ENCODE measurements at regions not wholly inside any gene's neighbourhood (a gene's known extent, or its start where the extent isn't known, plus 50 kb on each side); places are given as distances from the start of the nearest gene placed in this dataset.

DNA sequence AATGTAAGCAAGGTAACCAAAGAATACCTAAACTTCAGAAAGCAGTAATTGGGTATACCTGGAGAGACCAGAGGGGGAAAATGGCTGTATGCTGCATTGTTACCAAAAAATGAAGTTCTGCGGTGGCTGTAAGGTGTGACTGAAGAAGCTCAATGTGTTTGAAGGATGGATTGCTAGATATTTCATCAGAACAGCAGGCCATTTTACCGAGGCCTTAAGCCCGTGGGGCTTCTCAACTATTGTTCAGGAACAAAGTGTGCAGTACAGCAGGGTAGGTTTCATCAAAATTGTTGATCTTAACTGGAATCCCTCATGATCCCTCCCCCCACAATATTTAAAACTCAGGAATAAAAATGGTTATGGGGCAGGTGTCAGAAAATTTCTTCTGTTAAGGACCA, 204.0 kb upstream of the GHITM start:
- no peak for DNase-seq (ENCODE audit: low read depth in 3 of 3)

DNA sequence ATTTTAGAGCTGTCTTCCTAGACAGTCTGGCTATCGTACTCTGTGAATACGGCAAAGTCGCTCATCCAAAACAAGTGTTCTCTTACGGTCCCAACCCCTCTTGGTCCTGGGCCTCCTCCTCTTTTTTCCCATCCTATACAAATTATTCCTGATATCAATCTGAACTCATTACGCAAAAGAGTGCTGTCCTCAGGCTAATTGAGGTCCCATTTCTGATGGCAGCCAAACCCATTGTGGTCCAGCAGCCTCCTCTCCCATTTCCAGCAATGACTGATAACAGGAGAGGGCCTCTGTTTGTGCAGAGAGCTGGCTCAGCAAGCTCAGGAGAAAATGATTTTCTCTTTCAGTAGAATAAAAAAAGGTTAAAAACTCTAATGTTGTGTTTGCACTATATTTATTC, 203.4 kb upstream of the GHITM start:
- DNase-seq (ENCODE audit: low read depth in 3 of 3) = no peak

DNA sequence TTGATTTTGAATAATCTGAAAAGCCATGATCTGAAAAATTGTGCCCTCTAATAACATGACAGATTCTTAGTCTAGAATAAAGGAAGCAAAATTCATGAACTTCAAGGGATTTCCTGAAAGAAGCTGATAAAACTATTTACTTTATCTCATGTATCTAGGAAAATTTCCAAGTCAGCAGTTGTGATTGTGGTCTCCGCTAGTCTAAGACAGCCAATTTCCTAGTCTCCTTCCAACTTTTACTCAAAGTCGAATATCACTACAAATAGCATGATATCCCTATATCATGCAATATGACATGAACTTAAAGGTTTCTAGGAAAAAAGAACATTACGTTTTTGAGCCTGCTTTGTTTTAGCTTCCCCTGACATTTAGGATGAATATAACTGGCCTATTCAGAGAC, 202.1 kb upstream of the GHITM start:
- no peak for DNase-seq (ENCODE audit: low read depth in 3 of 3)

GRCh38 chr10:83937826-83938225, 201.5 kb upstream of the GHITM start:
- no peak for DNase-seq (ENCODE audit: low read depth in 3 of 3)

DNA sequence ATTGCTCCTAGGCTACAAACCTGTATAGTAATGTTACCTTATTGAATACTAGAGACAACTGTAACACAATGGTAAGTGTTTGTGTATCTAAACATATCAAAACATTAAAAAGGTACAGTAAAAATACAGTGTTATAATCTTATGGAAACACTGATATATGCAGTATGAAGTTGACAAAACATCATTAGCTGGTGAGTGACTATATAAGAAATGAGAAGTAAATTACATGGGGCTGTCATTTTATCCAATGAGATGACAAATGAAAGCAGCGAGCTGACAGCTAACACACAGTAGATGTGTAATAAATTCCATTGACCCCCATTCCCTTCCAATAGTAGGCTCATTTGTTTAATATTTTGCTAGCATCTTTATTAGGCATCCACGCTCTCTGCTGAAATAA, 198.1 kb upstream of the GHITM start:
- DNase-seq (ENCODE audit: low read depth in 3 of 3) = no peak

GRCh38 chr10:83942410-83942809, 196.9 kb upstream of the GHITM start:
- DNase-seq (ENCODE audit: low read depth in 3 of 3) = no peak

DNA sequence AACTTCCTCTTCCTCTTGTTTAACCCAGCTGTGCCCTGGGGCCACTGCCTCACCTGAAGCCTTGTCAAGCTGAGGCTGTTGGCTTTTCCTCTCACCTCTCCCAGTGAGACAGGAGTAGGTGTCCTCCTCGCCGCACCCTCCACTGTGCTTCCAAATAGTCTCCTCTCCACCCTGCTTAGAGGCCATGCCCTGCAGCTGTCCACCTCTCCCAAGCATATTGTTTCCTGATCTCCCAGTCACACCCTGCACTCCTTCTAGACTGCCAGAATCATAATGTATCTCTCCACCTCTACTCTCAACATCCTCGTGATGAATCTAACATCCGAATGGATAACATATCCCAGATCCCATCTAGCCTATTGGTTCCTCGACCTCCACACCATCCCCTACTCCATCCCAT, 196.3 kb upstream of the GHITM start:
- DNase-seq (ENCODE audit: low read depth in 3 of 3) = no peak

DNA sequence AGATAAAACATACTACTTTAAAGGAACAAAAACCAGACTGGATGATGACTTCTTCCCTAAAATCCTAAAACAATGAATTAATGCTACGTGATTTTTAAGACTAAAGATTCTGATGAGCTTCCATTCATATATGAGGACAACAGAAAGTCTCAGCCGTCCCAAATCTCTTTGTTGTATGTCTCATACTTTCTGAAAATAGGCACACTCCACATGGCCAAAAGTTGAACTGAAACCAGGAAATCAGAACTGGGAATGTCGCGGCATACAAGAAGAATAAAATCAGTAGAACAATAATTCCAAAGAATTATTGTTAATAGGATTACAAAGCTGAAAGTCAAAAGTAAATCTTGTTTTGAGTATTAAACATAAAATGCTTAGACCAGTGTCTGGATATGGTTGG, 195.4 kb upstream of the GHITM start:
- DNase-seq (ENCODE audit: low read depth in 3 of 3) = no peak

GRCh38 chr10:83945982-83946718, 193.2 kb upstream of the GHITM start:
- no peak for DNase-seq (ENCODE audit: low read depth in 3 of 3)

DNA sequence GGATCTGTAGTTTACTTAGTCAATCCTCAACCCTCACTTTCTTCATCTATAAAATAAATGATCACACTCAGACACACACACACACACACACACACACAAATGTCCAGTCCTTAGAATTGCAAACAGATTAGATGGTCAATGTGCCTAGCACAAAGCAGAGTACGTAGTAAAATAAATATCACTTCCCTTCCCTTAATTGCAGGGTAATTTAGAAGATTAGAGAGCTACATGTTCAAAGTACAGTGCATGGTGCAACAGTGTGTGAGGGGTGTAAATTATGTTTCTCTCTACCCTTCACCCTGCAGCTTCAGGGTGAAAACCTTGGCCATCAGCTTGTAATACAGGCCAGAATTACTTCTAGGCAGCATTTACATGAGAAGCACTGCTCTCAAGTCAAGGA, 187.0 kb upstream of the GHITM start:
- DNase-seq (ENCODE audit: low read depth in 3 of 3) = no peak

- no peak for DNase-seq (ENCODE audit: low read depth in 3 of 3)
Observed at GRCh38 chr10:83953589-83953988, 185.7 kb upstream of the GHITM start.

GRCh38 chr10:83954193-83954799, 185.0 kb upstream of the GHITM start:
- no peak for DNase-seq (ENCODE audit: low read depth in 3 of 3)

- DNase-seq (ENCODE audit: low read depth in 3 of 3) = no peak
Observed at GRCh38 chr10:83955406-83955805, 183.9 kb upstream of the GHITM start.

- DNase-seq (ENCODE audit: low read depth in 3 of 3) = no peak
Observed at GRCh38 chr10:83957168-83957947, 182.0 kb upstream of the GHITM start.

- no peak for DNase-seq (ENCODE audit: low read depth in 3 of 3)
Observed at GRCh38 chr10:83959328-83959727, 180.0 kb upstream of the GHITM start.

GRCh38 chr10:83960125-83960524, 179.2 kb upstream of the GHITM start:
- no peak for DNase-seq (ENCODE audit: low read depth in 3 of 3)

- no peak for DNase-seq (ENCODE audit: low read depth in 3 of 3)
Observed at GRCh38 chr10:83961620-83962019, 177.7 kb upstream of the GHITM start.

DNA sequence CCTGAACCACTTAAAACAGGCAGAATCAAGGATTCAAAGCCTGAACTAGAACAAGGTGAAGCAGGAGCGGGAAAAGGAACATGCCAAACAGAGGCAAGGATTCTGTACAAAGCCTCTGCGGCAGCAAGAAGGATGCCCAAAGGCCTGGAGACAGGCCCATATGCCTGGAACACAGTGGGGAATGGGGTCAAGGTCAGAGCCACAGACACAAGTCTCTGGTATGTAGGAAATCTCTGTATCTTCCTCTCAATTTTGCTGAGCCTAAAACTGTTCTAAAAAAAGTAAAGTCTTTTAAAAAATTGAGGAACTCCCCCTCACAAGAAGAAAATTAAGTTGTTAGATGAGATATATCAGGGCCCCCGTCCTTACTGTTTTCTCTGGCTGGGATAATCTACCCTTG, 175.9 kb upstream of the GHITM start:
- DNase-seq (ENCODE audit: low read depth in 3 of 3) = no peak

GRCh38 chr10:83965473-83965872, 173.8 kb upstream of the GHITM start:
- no peak for DNase-seq (ENCODE audit: low read depth in 3 of 3)

DNA sequence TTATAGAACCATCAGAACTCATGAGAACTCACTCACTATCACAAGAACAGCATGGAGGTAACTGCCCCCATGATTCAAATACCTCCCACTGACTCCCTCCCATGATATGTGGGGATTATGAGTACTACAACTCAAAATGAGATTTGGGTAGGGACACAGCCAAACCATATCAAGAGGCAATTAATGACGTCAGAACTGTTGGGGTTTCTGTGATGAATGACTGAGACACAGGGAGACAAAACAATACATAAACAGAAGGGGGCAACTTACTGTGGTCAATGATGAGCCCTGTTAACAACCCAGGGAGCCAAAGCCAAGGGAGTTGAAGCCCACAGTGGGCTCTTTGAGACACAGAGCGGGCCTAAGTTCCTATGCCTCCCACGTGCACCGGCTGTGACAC, 171.3 kb upstream of the GHITM start:
- no peak for DNase-seq (ENCODE audit: low read depth in 3 of 3)

DNA sequence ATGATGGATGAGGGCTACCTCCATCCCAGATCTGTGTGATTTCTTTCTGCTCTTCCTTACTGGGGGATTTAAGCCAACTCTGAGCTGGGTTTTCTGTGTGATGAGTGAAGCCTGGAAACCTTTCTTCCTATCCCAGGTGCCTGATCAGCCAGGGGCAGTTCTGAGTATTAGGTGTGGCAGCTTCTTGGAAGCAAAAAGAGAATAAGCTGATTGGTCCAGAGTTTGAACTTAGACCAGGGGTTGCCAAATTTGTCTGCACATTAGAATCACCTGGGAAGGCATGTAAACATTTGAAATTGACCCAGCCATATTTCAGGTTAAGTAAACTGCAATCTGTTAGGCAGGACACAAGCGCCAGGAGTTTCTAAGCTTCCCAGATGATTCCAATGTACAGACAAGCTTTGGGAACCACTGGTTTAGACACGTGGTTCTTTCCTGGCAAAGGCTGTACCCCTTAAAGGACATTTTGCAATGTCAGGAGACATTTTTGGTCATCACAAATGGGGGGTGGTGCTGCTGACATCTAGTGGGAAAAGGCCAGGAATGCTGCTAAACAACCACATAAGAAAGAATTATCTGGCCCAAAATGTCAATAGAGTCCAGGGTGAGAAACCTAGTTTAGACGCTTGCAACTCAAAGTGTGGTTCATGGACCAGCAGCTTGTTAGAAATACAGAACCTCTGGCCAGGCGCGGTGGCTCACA, 160.5 kb upstream of the GHITM start:
- no peak for DNase-seq (ENCODE audit: low read depth in 3 of 3)

GRCh38 chr10:83982812-83983211, 156.5 kb upstream of the GHITM start:
- no peak for DNase-seq (ENCODE audit: low read depth in 3 of 3)
